Nucleus accumbens (tissue), 56 donors: ENCODE measurements at regions not wholly inside any gene's neighbourhood (a gene's known extent, or its start where the extent isn't known, plus 50 kb on each side); places are given as distances from the start of the nearest gene placed in this dataset.

Experiments
- DNase-seq, 56 donors: peaks; one replicate each; lab custom pipeline; 2025; lab: John Stamatoyannopoulos, UW

- DNase-seq, result peak in 1 of 56 donors; percentile 6
These were observed 151.0 kb upstream of the ATP2B1 start for GRCh38 chr12:89859508-89860220.

- DNase-seq, result no peak
These were observed 150.1 kb upstream of the ATP2B1 start for GRCh38 chr12:89858718-89859117.

DNA sequence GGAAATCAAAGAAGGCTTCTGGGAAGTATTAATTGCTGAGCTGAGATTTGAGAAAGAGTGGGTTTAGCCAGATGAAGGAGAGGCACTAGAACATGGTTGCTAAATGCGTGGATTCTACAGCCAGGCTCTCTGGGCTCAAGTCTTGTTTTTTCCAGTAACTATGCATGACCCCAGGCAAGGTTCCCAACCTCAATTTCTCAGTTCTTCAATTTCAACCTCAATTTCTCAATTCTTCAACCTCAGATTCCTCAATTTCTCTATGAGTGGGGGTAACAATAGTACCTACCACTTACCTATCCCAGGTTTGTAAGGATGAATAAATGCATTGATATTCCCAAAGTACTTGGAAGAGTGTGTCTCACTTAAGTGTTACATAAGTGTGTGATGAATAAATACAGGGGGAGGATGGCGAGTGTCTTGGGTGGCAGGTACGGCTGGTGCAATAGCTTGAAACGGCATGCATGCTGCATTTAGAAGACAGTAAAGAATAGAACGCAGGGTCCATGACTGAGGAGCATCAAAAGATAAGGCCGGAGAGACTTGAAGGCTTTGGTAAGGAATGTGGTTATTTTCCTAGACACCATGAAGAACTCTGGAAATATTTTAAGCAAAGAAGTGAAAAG lies 149.1 kb upstream of the ATP2B1 start:
- no peak for DNase-seq

DNA sequence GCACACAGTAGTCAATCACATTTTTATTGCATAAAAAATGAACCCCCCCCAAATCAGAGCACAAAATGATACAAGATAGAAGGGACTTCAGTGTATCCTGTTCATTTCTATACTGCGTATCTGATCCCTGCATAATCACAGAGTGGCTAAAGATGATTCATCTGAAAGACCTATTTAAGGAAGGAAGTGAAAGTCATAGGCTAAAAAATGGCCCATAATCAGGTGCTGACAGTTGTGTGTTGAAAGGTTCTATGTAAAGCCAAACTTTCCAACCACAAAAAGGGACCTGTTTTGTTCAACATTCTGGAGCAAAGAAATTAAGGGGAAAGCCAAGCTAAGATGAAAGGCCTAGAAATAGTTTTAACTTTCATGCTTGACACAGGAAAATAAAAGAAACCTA lies 147.8 kb upstream of the ATP2B1 start:
- no peak for DNase-seq

- no peak for DNase-seq
These were observed 140.1 kb upstream of the ATP2B1 start for GRCh38 chr12:89848732-89849131.

- no peak for DNase-seq
These were observed 137.9 kb upstream of the ATP2B1 start for GRCh38 chr12:89846473-89847055.

DNA sequence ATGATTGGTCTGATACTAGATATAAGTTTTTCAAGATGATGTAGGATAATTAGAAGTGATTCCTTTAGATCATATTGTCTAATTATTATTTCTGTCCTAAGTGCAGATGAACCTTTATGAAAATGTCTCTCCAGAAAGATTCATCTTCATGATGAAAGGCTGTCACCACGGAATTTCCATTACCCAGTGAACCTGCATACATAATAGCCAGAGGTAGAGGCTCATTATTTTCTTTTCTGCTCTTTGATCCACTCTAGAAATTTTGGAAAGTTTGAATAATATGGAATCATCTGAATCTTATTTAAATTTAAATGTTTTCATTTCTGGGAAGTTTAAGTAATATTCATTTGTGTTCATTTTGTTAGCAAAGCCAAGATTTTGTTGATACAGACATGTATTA lies 137.1 kb upstream of the ATP2B1 start:
- no peak for DNase-seq

DNA sequence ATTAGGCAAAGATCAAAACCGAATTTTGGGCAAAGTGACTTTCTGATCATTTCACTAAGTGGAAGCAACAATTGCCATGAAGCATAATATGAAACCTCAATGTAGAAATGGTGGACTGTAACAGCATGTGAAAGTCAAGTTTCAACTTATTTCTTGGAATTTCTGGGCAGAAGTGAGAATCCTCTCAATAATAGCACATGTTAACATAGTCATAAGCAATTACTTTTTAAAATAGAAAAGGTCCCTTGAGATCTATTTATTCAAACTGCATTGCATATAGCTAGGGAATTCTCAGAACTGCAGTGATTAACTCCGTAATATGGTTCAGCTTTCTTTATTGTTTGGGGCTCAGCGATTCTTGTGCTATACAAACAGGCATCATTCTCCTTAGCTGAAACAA lies 136.7 kb upstream of the ATP2B1 start:
- no peak for DNase-seq

GRCh38 chr12:89844539-89844938 lies 135.9 kb upstream of the ATP2B1 start:
- no peak for DNase-seq

GRCh38 chr12:89840162-89840922 lies 131.7 kb upstream of the ATP2B1 start:
- DNase-seq, result no peak

GRCh38 chr12:89839444-89839843 lies 130.8 kb upstream of the ATP2B1 start:
- DNase-seq, result no peak

GRCh38 chr12:89838833-89839232 lies 130.2 kb upstream of the ATP2B1 start:
- DNase-seq, result no peak

GRCh38 chr12:89836026-89836425 lies 127.4 kb upstream of the ATP2B1 start:
- no peak for DNase-seq

GRCh38 chr12:89834676-89835075 lies 126.0 kb upstream of the ATP2B1 start:
- DNase-seq, result no peak

- no peak for DNase-seq
These were observed 125.0 kb upstream of the ATP2B1 start for GRCh38 chr12:89833337-89834252.

GRCh38 chr12:89832336-89832735 lies 123.7 kb upstream of the ATP2B1 start:
- DNase-seq, result no peak

- no peak for DNase-seq
These were observed 122.9 kb upstream of the ATP2B1 start for GRCh38 chr12:89831310-89832095.

DNA sequence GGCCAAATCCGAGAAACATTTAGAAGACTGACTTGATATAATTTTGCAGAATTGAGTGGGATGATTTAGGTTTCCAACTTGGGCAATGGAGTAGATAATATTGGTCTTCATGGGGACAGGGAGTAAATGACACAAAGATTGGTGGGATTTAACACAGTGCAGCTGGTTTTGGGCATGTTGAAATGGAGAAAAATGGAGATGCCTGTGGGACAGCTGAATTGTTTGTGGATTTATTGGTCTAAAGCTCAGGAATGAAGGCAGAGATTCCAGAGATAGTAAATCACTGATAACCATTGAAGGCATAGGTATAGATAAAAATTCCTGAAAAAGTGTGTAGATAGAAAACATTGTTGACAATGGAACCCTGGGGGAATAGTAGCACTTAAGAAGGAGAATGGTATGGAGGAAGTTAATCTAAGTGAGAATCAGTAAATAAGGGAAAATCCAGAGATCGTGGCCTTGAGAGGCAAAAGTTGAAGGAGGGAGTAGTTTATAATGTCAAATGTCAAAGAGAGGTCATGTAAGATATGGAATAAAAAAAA lies 120.9 kb upstream of the ATP2B1 start:
- DNase-seq, result no peak

DNA sequence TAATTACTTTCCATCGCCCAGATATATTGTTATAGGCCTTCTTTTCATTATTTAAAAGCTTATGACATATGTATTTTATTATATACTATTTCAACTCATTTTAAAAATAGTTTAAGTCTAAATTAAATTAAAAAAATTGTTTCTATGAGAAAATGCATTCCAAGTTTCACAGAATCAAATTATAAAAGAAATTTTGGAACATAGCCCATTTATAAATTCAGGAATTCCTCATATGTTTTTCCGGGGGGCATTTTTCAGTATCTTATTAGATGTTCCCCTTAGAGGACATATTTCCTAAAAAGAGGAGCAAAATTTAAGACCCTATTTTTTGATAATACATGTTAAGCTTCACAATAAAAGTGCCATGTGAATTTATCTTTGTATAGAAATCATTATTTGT lies 119.9 kb upstream of the ATP2B1 start:
- no peak for DNase-seq
